PC-9 (cell line): ENCODE measurements at regions not wholly inside any gene's neighbourhood (a gene's known extent, or its start where the extent isn't known, plus 50 kb on each side); places are given as distances from the start of the nearest gene placed in this dataset.

Experiments used
- EZH2 ChIP-seq: fragments of 200-600 bp; sonication (generic); IDR thresholded peaks from 2 replicates; pipeline ENCODE4 v1.8.0; 2017; ENCODE audit warnings: antibody characterized with exemption, low read depth
- TF ChIP-seq, protein P1 (sequence below): fragments of 200-600 bp; sonication (generic); conservative IDR thresholded peaks from 2 replicates; pipeline ENCODE4 v1.6.1; 2017; ENCODE audit warnings: mixed run types, antibody characterized with exemption, mild to moderate bottlenecking, moderate library complexity

DNA sequence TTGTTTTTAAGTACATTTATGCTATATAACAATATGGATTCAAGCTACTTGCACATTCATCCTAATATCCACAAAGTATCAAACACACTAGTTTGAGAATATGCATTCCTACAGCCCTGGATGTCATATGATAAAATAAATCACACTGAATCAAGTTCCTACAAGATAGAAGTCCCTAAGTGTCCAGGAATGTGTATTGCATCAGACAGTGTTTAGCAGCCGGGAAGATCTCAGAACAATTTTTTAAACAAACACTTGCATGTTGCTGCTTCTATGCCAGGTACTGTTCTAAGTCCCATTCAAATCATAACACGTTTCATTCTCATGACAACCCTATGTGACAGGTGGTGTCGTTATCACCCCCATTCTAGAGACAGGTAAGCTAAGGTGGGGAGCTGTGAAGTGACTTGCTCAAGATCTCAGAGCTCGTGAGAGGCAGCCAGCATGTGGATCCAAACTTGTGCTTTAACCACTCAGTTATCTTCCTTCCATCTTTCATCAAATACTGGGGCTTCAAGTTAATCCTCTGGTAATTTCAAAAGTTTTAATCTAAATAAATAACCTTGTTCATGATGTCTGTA, 68.3 kb upstream of the KIF26B start:
- TF ChIP-seq, protein P1, sequence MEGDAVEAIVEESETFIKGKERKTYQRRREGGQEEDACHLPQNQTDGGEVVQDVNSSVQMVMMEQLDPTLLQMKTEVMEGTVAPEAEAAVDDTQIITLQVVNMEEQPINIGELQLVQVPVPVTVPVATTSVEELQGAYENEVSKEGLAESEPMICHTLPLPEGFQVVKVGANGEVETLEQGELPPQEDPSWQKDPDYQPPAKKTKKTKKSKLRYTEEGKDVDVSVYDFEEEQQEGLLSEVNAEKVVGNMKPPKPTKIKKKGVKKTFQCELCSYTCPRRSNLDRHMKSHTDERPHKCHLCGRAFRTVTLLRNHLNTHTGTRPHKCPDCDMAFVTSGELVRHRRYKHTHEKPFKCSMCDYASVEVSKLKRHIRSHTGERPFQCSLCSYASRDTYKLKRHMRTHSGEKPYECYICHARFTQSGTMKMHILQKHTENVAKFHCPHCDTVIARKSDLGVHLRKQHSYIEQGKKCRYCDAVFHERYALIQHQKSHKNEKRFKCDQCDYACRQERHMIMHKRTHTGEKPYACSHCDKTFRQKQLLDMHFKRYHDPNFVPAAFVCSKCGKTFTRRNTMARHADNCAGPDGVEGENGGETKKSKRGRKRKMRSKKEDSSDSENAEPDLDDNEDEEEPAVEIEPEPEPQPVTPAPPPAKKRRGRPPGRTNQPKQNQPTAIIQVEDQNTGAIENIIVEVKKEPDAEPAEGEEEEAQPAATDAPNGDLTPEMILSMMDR = no peak
- TF ChIP-seq EZH2 = no peak
